A673 (cell line): ENCODE measurements at regions not wholly inside any gene's neighbourhood (a gene's known extent, or its start where the extent isn't known, plus 50 kb on each side); places are given as distances from the start of the nearest gene placed in this dataset.

Experiments used
- BruUV-seq: library from RNA; stranded (reverse); fragments of 400-500 nt; replicated peaks from 2 replicates; lab custom pipeline; 2021; lab: Mats Ljungman, UMichigan
- CTCF ChIA-PET: fragments of 300-600 bp; sonication (Branson Sonifier 250); formaldehyde crosslinking; loops from one replicate; lab custom pipeline; 2022; ENCODE audit warnings: antibody characterized with exemption; lab: Charles Lee
- POLR2A ChIA-PET: fragments of 300-600 bp; sonication (Branson Sonifier 250); formaldehyde crosslinking; loops from one replicate; lab custom pipeline; 2022; ENCODE audit warnings: antibody characterized with exemption; ENCODE audit not compliant: low non-redundant PET; lab: Charles Lee
- DNase-seq: peaks from one replicate; pipeline ENCODE4 v3.0.0-alpha.2; 2015; ENCODE audit warnings: low spot score
- H3K27ac ChIP-seq: fragments of 200-600 bp; sonication (generic); 2 replicates; pipeline ENCODE4 v1.5.1; 2016; ENCODE audit warnings: mixed run types, low read depth, mild to moderate bottlenecking, mixed read lengths, antibody characterized with exemption, low read length; ENCODE audit not compliant: poor library complexity, severe bottlenecking
- H3K27me3 ChIP-seq: fragments of 200-600 bp; sonication (generic); replicated peaks from 2 replicates; pipeline ENCODE4 v1.6.1; 2017; ENCODE audit warnings: mixed run types, low read depth, mild to moderate bottlenecking, mixed read lengths, antibody characterized with exemption, low read length; ENCODE audit not compliant: insufficient read depth, poor library complexity
- H3K36me3 ChIP-seq: fragments of 200-600 bp; sonication (generic); 2 replicates; pipeline ENCODE4 v1.6.1; 2016; ENCODE audit warnings: mixed run types, mild to moderate bottlenecking, mixed read lengths, antibody characterized with exemption, low read length; ENCODE audit not compliant: insufficient read depth, poor library complexity, severe bottlenecking
- H3K4me1 ChIP-seq: fragments of 200-600 bp; sonication (generic); 2 replicates; pipeline ENCODE4 v1.6.1; 2017; ENCODE audit warnings: mixed run types, mild to moderate bottlenecking, mixed read lengths, antibody characterized with exemption, low read length; ENCODE audit not compliant: insufficient read depth, poor library complexity, severe bottlenecking
- H3K4me3 ChIP-seq: fragments of 200-600 bp; sonication (generic); 2 replicates; pipeline ENCODE4 v1.5.1; 2016; ENCODE audit warnings: low read depth, mixed run types, mild to moderate bottlenecking, mixed read lengths, low read length; ENCODE audit not compliant: poor library complexity, severe bottlenecking
- H3K9me3 ChIP-seq: fragments of 200-600 bp; sonication (generic); 2 replicates; pipeline ENCODE4 v1.6.1; 2016; ENCODE audit warnings: mixed run types, low read depth, mild to moderate bottlenecking, mixed read lengths, antibody characterized with exemption, low read length; ENCODE audit not compliant: poor library complexity, severe bottlenecking
- CTCF ChIP-seq: fragments of 300-800, 200-600 bp; sonication (generic); conservative IDR thresholded peaks from 2 replicates; pipeline ENCODE4 v1.5.1; 2017; ENCODE audit warnings: low read depth, mild to moderate bottlenecking, antibody characterized with exemption, low read length, moderate library complexity, mixed read lengths
- EZH2 ChIP-seq: fragments of 200-600 bp; sonication (generic); IDR thresholded peaks from 2 replicates; pipeline ENCODE4 v1.6.1; 2017; ENCODE audit warnings: borderline replicate concordance, low read depth, mild to moderate bottlenecking, mixed read lengths, antibody characterized with exemption, low read length; ENCODE audit not compliant: poor library complexity, severe bottlenecking
- intact Hi-C: fragments of 100-400 bp; cut with micrococcal nuclease; formaldehyde crosslinking; loops from one replicate; pipeline ENCODE4 v1.10.0; 2022; ENCODE audit not compliant: unreplicated experiment

GRCh38 chr10:1872151-1872726 lies 134.9 kb upstream of the ADARB2 start:
- TF ChIP-seq CTCF (no peak), EZH2 (no peak)
- H3K27me3 ChIP-seq, result peaks cover 71% of the 10 kb centered on the region
- H3K36me3 ChIP-seq, result no peaks in the 10 kb centered on the region
- CTCF ChIA-PET, result no interaction called here
- H3K27ac ChIP-seq, result no peak overlapping the region
- H3K4me3 ChIP-seq, result no peak overlapping the region
- DNase-seq, result no peak
- BruUV-seq, result no TSS peak
- POLR2A ChIA-PET, result no interaction called here
- H3K9me3 ChIP-seq, result no peaks in the 10 kb centered on the region
- intact Hi-C loops, result no loop called here
- H3K4me1 ChIP-seq, result no peaks in the 10 kb centered on the region

GRCh38 chr10:1870491-1870890 lies 133.2 kb upstream of the ADARB2 start:
- intact Hi-C loops, result no loop called here
- no TSS peak for BruUV-seq

GRCh38 chr10:1869861-1870260 lies 132.5 kb upstream of the ADARB2 start:
- no peaks in the 10 kb centered on the region for H3K36me3 ChIP-seq
- no peak for DNase-seq
- no peak overlapping the region for H3K4me3 ChIP-seq
- H3K4me1 ChIP-seq, result no peaks in the 10 kb centered on the region
- H3K9me3 ChIP-seq, result no peaks in the 10 kb centered on the region
- no peak for TF ChIP-seq EZH2
- TF ChIP-seq CTCF, result no peak
- intact Hi-C loops, result no loop called here
- no peak overlapping the region for H3K27ac ChIP-seq
- POLR2A ChIA-PET, result no interaction called here
- CTCF ChIA-PET, result no interaction called here
- BruUV-seq, result no TSS peak
- peaks cover 68% of the 10 kb centered on the region for H3K27me3 ChIP-seq

More at GRCh38 chr10:1870491-1870890, 133.2 kb upstream of the ADARB2 start:
- POLR2A ChIA-PET, result no interaction called here
- Histone ChIP-seq H3K4me1 (no peaks in the 10 kb centered on the region), H3K4me3 (no peak overlapping the region), H3K9me3 (no peaks in the 10 kb centered on the region), H3K27me3 (peaks cover 68% of the 10 kb centered on the region), H3K27ac (no peak overlapping the region), H3K36me3 (no peaks in the 10 kb centered on the region)
- no peak for DNase-seq
- no peak for TF ChIP-seq CTCF
- TF ChIP-seq EZH2, result no peak
- CTCF ChIA-PET, result no interaction called here
